HG03378 (cell line): ENCODE measurements at regions not wholly inside any gene's neighbourhood (a gene's known extent, or its start where the extent isn't known, plus 50 kb on each side); places are given as distances from the start of the nearest gene placed in this dataset.

Source experiments
- ATAC-seq: cut with Tn5 transposase; IDR thresholded peaks from one replicate; pipeline ENCODE4 v1.9.1; 2021; ENCODE audit warnings: mild to moderate bottlenecking, moderate library complexity; ENCODE audit not compliant: unreplicated experiment

GRCh38 chr1:232114985-232115384 lies 488.4 kb downstream of the DISC1 start:
- no peak for ATAC-seq

DNA sequence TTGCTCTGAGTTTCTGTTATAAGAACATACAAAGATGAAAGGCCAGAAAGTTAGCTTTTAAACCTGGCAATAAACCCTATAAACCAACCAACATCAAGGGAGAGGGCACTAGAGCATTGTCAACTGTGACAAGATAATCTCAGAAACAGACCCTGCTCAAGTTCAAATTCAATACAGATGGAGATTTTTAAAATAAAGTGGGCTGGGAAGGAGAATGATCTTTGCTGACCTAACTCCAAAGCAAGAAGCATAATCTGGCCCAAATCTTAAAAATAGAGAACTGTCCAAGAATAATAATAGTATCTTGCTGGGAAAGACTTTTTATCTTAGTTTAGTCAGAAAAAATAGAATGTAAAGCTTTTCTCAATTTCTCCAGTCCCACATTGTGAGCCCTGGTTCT lies 485.5 kb downstream of the DISC1 start:
- ATAC-seq, result no peak

GRCh38 chr1:232111611-232112010 lies 485.0 kb downstream of the DISC1 start:
- ATAC-seq, result no peak

GRCh38 chr1:232110281-232111090 lies 483.9 kb downstream of the DISC1 start:
- no peak for ATAC-seq

GRCh38 chr1:232109391-232109790 lies 482.8 kb downstream of the DISC1 start:
- no peak for ATAC-seq

DNA sequence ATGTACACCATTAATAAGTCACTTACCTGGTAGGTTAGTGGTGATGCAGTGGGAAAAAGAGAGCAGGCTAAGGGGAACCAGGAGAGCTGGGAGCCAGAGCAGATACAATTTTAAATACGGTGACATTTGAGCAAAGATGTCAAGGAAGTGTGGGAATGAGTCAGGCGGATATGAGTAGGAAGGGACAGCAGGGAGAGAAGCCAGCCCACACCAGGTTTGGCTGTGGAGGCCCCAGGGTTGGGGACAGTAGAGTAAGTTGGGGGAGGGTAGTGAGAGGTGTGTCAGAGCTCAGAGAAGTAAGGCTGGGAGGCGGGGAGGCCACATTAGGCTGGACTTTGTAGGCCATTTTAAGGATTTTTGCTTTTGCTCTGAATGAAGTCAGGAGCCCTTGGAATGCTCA lies 482.0 kb downstream of the DISC1 start:
- no peak for ATAC-seq

GRCh38 chr1:232106415-232106814 lies 479.8 kb downstream of the DISC1 start:
- no peak for ATAC-seq

- ATAC-seq, result no peak
These were observed 479.0 kb downstream of the DISC1 start for GRCh38 chr1:232105561-232105960.

DNA sequence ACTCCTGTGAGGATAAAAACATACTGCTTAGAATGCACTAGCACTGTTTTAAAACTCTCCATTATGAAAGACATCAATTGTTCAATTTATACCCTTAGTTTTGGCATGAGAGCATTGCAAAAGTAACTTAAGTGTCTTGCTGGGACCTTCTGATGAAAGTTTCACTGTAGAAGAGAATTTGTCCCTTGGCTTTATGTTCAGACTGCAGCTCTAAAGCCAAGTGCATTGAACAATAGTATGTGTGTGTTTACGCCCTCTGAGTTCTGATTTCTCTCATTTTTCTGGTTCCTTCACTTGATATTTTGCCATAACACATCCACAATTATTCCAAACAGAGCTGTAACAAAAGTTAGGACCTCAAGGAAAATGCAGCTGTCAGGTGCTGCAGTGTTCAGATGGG lies 474.6 kb downstream of the DISC1 start:
- no peak for ATAC-seq

DNA sequence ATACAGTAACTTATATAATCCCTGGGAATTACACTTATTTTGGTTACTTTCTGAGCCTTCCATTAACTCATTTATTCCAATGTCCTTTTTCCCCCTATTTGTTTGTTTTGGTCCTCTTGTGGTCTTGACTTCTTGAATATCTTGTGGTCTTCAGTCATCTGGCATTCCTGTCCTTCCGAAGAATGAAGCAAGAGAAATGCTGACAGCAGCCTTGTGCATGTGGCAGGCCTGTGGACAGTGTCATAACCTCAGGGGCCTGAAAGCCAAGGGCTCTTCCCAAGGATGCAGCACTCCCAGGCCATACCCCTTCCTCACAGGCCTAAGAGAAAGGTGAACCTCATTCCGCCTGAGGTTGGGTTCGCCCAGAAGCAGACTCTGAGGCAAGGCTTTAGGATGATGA lies 470.2 kb downstream of the DISC1 start:
- no peak for ATAC-seq
